Spleen (tissue), 11 donors: ENCODE measurements at regions not wholly inside any gene's neighbourhood (a gene's known extent, or its start where the extent isn't known, plus 50 kb on each side); places are given as distances from the start of the nearest gene placed in this dataset.

Experiments
- DNase-seq: peaks from one replicate; pipeline ENCODE4 v3.0.0-alpha.2; 2020
- H3K27ac ChIP-seq, 8 donors: fragments of 200-600 bp; sonication (generic) in 7 of 8; 1 replicate in 4 of 8; 2 replicates in 4 of 8; pipeline versions ENCODE4 v1.5.0 to v1.8.0; 2016 to 2021; ENCODE audit warnings: inconsistent platforms in 4 of 8, mild to moderate bottlenecking in 4 of 8, moderate library complexity in 1 of 8
- H3K27me3 ChIP-seq, 7 donors: fragments of 200-600 bp; sonication (generic) in 6 of 7; replicated peaks in 1 of 7; 1 replicate in 4 of 7; 2 replicates in 3 of 7; pipeline versions ENCODE4 v1.5.0 to v1.8.0; 2016 to 2021; ENCODE audit warnings: inconsistent platforms in 3 of 7, mild to moderate bottlenecking in 1 of 7
- H3K36me3 ChIP-seq, 6 donors: fragments of 200-600 bp; sonication (generic) in 5 of 6; 1 replicate in 4 of 6; 2 replicates in 2 of 6; pipeline versions ENCODE4 v1.5.0 to v1.8.0; 2016 to 2021; ENCODE audit warnings: inconsistent platforms in 2 of 6
- H3K4me1 ChIP-seq, 6 donors: fragments of 200-600 bp; sonication (generic) in 5 of 6; 1 replicate in 3 of 6; 2 replicates in 3 of 6; pipeline versions ENCODE4 v1.5.0 to v1.8.0; 2016 to 2021; ENCODE audit warnings: inconsistent platforms in 3 of 6
- H3K4me3 ChIP-seq, 8 donors: fragments of 200-600 bp; sonication (generic) in 7 of 8; 1 replicate in 4 of 8; 2 replicates in 4 of 8; pipeline versions ENCODE4 v1.5.0 to v1.8.0; 2016 to 2021; ENCODE audit warnings: inconsistent platforms in 4 of 8, mild to moderate bottlenecking in 4 of 8, moderate library complexity in 2 of 8
- H3K9me3 ChIP-seq, 8 donors: fragments of 200-600 bp; sonication (generic) in 7 of 8; 1 replicate in 4 of 8; 2 replicates in 4 of 8; pipeline versions ENCODE4 v1.5.0 to v1.8.0; 2016 to 2021; ENCODE audit warnings: inconsistent platforms in 4 of 8
- POLR2A ChIP-seq, 3 donors: fragments of 450-650 bp; IDR thresholded peaks; one replicate each; pipeline ENCODE4 v1.5.1; 2017; ENCODE audit warnings: antibody characterized with exemption in 3 of 3, mild to moderate bottlenecking in 1 of 3
- POLR2AphosphoS5 ChIP-seq, 3 donors: sonication (generic); formaldehyde crosslinking; IDR thresholded peaks; one replicate each; pipeline ENCODE4 v1.5.1; 2017; ENCODE audit warnings: antibody characterized with exemption in 3 of 3
- WGBS, 5 donors: extraction: QIAGEN DNeasy Blood & Tissue Kit in 3 of 5; methylation state at CpG; one replicate each; pipeline versions ENCODE4 v1.1.5 to v1.1.7; 2013 to 2018; 5-methylcytosine and 5-hydroxymethylcytosine counted together
- intact Hi-C: fragments of 100-400 bp; cut with DNase I; formaldehyde crosslinking; loops from one replicate; pipeline ENCODE4 v1.15.0; 2023; ENCODE audit warnings: low total_unique reads
- TF ChIP-seq, protein P1 (sequence below), 11 experiments: fragments of 200-600 bp in 7 of 11; fragments of 450-650 bp in 4 of 11; sonication (generic) in 4 of 11; IDR thresholded peaks in 8 of 11; conservative IDR thresholded peaks in 3 of 11; 1 replicate in 7 of 11; 2 replicates in 4 of 11; pipeline versions ENCODE4 v1.4.0 to v1.8.0; 2016 to 2021; ENCODE audit warnings: antibody characterized with exemption in 11 of 11, inconsistent platforms in 4 of 11, mild to moderate bottlenecking in 1 of 11
- donor health status: healthy with polysubstance abuse.
- donor health status: DM: no; HTN: no; CAD: no; lungs with moderate emphysema.
- donor health status: DM: no; HTN: no; CAD: no.
- donor health status: Bipolar disorder and iron deficiency.
- donor health status: healthy.
- donor health status: DM: no; HTN: no; CAD: no.
- donor health status: DM: yes; HTN: yes; CAD: no.

DNA sequence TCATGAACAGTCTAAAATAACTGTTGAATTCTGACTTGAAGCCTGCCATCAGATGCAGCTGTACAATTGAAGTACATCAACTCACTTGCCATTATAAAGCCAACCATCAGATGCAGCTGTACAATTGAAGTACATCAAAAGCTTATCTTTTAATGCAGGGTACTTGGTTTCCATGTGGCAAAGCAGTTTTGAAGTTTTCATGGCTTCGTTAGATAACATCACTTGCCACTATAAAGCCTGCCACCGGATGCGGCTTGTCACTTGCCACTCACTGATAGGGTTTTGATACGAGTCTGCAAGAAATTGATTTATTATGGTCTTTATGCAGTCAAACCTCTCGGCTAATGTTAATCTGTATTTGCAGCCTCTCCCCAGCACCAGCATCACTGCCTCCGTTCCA, 1605.8 kb downstream of the SUCLG1 start:
- WGBS, 5 donors: 20 to 68% (median 51%) methylated on average over 6 of the region's 6 CpGs
- DNase-seq: no peak
- no peaks in the 10 kb centered on the region for H3K4me1 ChIP-seq
- H3K9me3 ChIP-seq: no peaks in the 10 kb centered on the region
- intact Hi-C loops: no loop called here
- no peaks in the 10 kb centered on the region for H3K27me3 ChIP-seq
- TF ChIP-seq POLR2AphosphoS5 (IDR thresholded peaks at IDR 0.05): no peak
- TF ChIP-seq POLR2A (IDR thresholded peaks at IDR 0.05): no peak
- TF ChIP-seq, protein P1, sequence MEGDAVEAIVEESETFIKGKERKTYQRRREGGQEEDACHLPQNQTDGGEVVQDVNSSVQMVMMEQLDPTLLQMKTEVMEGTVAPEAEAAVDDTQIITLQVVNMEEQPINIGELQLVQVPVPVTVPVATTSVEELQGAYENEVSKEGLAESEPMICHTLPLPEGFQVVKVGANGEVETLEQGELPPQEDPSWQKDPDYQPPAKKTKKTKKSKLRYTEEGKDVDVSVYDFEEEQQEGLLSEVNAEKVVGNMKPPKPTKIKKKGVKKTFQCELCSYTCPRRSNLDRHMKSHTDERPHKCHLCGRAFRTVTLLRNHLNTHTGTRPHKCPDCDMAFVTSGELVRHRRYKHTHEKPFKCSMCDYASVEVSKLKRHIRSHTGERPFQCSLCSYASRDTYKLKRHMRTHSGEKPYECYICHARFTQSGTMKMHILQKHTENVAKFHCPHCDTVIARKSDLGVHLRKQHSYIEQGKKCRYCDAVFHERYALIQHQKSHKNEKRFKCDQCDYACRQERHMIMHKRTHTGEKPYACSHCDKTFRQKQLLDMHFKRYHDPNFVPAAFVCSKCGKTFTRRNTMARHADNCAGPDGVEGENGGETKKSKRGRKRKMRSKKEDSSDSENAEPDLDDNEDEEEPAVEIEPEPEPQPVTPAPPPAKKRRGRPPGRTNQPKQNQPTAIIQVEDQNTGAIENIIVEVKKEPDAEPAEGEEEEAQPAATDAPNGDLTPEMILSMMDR (IDR thresholded peaks at IDR 0.05 in 8 of 11, conservative IDR thresholded peaks at IDR 0.05 in 3 of 11): no peak
- H3K36me3 ChIP-seq: no peaks in the 10 kb centered on the region
- H3K4me3 ChIP-seq: no peak overlapping the region
- no peak overlapping the region for H3K27ac ChIP-seq

- no peak overlapping the region for H3K4me3 ChIP-seq
- 27 to 63% (median 51%) methylated on average over 3 of the region's 3 CpGs for WGBS, 5 donors
Observed at GRCh38 chr2:82852787-82853186, 1606.3 kb downstream of the SUCLG1 start.

GRCh38 chr2:82848285-82848684, 1610.8 kb downstream of the SUCLG1 start:
- intact Hi-C loops: no loop called here
- Histone ChIP-seq H3K4me1 (no peaks in the 10 kb centered on the region), H3K9me3 (no peaks in the 10 kb centered on the region), H3K4me3 (no peak overlapping the region), H3K27me3 (no peaks in the 10 kb centered on the region), H3K36me3 (no peaks in the 10 kb centered on the region), H3K27ac (no peak overlapping the region)
- TF ChIP-seq POLR2AphosphoS5 (IDR thresholded peaks at IDR 0.05) (no peak), POLR2A (IDR thresholded peaks at IDR 0.05) (no peak)
- 86 to 95% (median 92%) methylated on average over 10 of the region's 10 CpGs for WGBS, 5 donors
- no peak for DNase-seq

More at GRCh38 chr2:82852787-82853186, 1606.3 kb downstream of the SUCLG1 start:
- no peak for DNase-seq
- Histone ChIP-seq H3K36me3 (no peaks in the 10 kb centered on the region), H3K27me3 (no peaks in the 10 kb centered on the region), H3K27ac (no peak overlapping the region), H3K9me3 (no peaks in the 10 kb centered on the region), H3K4me1 (no peaks in the 10 kb centered on the region)
- intact Hi-C loops: no loop called here
- TF ChIP-seq POLR2AphosphoS5 (IDR thresholded peaks at IDR 0.05) (no peak), POLR2A (IDR thresholded peaks at IDR 0.05) (no peak)
- TF ChIP-seq, protein P1 (IDR thresholded peaks at IDR 0.05 in 8 of 11, conservative IDR thresholded peaks at IDR 0.05 in 3 of 11): no peak

GRCh38 chr2:82839036-82839435, 1620.0 kb downstream of the SUCLG1 start:
- H3K9me3 ChIP-seq: peaks cover 0 to 9% (median 0%) of the 10 kb centered on the region in 8 donors
- H3K36me3 ChIP-seq: no peaks in the 10 kb centered on the region
- no peaks in the 10 kb centered on the region for H3K4me1 ChIP-seq
- intact Hi-C loops: no loop called here
- H3K27ac ChIP-seq: no peak overlapping the region
- DNase-seq: no peak
- WGBS, 5 donors: 76 to 94% (median 82%) methylated on average over 4 of the region's 4 CpGs
- no peak for TF ChIP-seq POLR2AphosphoS5 (IDR thresholded peaks at IDR 0.05)
- no peak for TF ChIP-seq POLR2A (IDR thresholded peaks at IDR 0.05)
- TF ChIP-seq, protein P1 (IDR thresholded peaks at IDR 0.05 in 8 of 11, conservative IDR thresholded peaks at IDR 0.05 in 3 of 11): no peak
- H3K27me3 ChIP-seq: no peaks in the 10 kb centered on the region
- H3K4me3 ChIP-seq: no peak overlapping the region
